HG03280 (cell line): ENCODE measurements at regions not wholly inside any gene's neighbourhood (a gene's known extent, or its start where the extent isn't known, plus 50 kb on each side); places are given as distances from the start of the nearest gene placed in this dataset.
"Not testable (repeated sequence)": the region's sequence is repeated elsewhere in the genome, so short reads cannot be mapped to it uniquely, and the experiment has no call there.

Source experiments
- ATAC-seq: cut with Tn5 transposase; IDR thresholded peaks from one replicate; pipeline ENCODE4 v1.9.1; 2021; ENCODE audit warnings: mild to moderate bottlenecking, moderate library complexity; ENCODE audit not compliant: unreplicated experiment

- not testable (repeated sequence) for ATAC-seq
Measured at GRCh38 chr7:145805496-145805895, 311.1 kb upstream of the CNTNAP2 start.

GRCh38 chr7:145797507-145797906 is 319.1 kb upstream of the CNTNAP2 start:
- no peak for ATAC-seq

DNA sequence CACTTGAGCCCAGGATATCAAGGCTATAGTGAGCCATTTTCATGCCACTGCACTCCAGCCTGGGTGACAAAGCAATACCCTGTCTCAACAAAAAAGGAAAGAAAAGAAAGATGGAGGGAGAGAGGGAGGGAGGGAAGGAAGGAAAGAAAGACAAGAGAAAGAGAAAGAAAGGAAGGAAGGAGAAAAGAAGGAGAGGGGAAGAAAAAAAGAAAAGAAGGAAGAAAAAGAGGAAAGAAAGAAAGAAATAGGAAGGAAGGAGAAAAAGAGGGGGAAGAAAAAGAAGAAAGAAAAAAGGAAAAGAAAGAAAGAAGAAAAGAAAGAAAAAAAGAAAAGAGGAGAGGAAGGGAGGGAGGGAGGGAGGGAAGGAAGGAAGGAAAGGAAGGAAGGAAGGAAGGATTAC is 321.5 kb upstream of the CNTNAP2 start:
- no peak for ATAC-seq

DNA sequence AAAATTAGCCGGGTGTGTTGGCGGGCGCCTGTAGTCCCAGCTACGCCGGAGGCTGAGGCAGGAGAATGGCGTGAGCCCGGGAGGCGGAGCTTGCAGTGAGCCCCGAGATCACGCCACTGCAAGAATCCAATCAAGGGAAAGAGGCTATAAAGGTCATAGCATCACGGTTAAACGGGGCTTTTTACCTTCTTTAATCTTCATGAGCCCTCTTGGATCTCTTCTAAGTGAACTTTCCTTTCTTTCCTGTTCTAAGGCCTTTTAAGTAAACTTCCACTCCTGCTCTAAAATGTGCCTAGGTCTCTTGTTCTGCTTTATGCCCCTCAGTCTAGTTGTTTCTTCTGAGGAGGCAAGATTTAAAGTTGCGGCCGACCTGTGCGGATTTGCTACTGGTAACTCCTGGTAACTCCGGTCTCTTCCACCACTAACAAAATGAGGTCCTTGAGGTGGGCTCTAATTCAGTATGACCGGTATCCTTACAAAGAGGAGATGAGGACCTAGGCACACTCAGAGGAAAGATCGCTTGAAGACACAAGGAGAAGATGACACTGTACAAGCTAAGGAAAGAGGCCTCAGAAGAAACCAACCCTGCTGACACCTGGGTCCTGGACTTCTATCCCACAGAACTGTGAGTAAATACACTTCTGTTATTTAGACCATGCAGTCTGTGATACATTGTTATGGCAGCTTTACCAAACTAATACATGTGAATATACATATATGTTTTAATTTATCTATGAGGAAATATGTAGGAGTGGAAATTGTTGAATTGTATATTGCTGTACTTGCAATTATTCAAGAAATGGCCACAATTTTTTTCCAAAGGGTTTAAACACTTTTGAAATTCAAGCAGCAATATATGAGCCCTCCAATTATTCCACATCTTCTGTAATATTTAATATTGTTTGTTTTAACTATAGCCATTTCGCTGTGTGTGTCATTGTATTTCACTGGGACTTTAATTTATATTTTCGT is 331.5 kb upstream of the CNTNAP2 start:
- no peak for ATAC-seq

GRCh38 chr7:145781388-145781787 is 335.2 kb upstream of the CNTNAP2 start:
- not testable (repeated sequence) for ATAC-seq

- ATAC-seq, result no peak
Measured at GRCh38 chr7:145779140-145779539, 337.5 kb upstream of the CNTNAP2 start.

GRCh38 chr7:145774777-145775176 is 341.8 kb upstream of the CNTNAP2 start:
- no peak for ATAC-seq

DNA sequence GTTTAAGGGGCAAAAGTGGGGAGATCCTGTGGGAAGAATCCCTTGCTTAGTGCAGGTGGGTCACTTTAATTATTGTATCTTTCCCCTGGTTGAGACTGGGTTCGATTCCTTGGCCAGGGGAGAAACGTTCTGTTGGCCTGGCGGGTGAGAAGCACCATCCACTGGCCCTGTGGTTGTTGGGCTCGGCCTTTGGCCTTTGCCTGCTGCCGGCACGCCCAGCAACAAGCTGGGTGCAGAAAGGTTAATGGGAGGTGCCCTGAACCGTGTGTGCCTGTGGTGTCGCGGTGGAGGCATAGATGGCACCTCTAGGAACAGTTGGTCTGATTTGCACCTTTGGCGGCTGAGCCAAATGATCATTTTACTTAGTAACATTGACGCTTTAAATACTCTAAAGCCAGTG is 363.6 kb upstream of the CNTNAP2 start:
- ATAC-seq, result no peak

DNA sequence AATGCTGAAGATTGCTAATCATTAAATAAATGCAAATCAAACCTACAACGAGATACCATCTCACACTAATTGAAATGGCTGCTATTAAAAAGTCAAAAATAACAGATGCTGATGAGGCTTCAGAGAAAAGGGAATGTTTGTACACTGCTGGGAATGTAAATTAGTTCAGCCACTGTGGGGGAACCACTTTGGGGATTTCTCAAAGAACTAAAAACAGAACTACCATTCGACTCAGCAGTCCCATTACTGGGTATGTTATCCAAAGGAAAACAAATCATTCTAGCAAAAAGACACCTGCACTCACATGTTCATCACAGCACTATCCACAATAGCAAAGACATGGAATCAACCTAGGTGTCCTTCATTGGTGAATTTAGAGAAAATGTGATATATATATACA is 379.0 kb upstream of the CNTNAP2 start:
- ATAC-seq, result no peak

- ATAC-seq, result no peak
Measured at GRCh38 chr7:145735061-145735460, 381.5 kb upstream of the CNTNAP2 start.

- no peak for ATAC-seq
Measured at GRCh38 chr7:145732521-145732920, 384.1 kb upstream of the CNTNAP2 start.

DNA sequence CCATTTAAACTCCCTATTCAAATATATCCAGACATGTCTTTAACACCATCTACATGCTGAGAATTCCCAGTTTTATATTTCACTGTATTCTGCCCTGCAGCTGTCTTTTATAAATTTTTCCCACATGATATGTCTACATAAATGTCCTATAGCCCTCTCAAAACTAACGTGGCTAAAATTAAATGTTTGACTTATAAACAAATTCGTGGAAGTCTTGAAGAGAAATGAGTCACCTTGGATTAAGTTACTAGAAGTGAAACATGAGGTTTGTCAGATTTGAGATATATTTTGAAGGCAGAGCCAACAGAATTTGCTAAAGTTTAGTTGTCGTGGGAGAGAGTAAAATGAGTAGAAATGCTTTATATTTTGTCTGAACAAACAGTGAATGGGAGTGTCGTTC is 386.9 kb upstream of the CNTNAP2 start:
- ATAC-seq, result no peak

GRCh38 chr7:145718129-145718528 is 398.5 kb upstream of the CNTNAP2 start:
- no peak for ATAC-seq

DNA sequence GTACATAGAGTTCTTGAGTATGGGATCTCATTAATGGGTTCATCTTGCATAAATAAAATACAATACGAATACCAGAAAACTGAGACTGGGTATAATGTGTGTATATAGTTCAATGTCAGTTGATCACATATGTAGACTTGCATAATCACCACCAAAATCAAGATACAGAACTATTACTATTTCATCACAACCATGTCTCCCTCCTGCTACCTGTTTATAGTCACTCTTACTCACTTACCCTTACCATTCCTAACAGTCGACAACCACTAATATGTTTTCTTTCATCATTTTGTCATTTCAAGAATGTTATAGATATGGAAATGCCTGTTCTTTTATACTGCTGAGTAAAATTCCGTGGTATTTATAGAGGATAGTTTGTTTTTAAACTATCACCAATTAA is 416.1 kb upstream of the CNTNAP2 start:
- no peak for ATAC-seq

GRCh38 chr7:145698526-145699262 is 417.9 kb upstream of the CNTNAP2 start:
- no peak for ATAC-seq

DNA sequence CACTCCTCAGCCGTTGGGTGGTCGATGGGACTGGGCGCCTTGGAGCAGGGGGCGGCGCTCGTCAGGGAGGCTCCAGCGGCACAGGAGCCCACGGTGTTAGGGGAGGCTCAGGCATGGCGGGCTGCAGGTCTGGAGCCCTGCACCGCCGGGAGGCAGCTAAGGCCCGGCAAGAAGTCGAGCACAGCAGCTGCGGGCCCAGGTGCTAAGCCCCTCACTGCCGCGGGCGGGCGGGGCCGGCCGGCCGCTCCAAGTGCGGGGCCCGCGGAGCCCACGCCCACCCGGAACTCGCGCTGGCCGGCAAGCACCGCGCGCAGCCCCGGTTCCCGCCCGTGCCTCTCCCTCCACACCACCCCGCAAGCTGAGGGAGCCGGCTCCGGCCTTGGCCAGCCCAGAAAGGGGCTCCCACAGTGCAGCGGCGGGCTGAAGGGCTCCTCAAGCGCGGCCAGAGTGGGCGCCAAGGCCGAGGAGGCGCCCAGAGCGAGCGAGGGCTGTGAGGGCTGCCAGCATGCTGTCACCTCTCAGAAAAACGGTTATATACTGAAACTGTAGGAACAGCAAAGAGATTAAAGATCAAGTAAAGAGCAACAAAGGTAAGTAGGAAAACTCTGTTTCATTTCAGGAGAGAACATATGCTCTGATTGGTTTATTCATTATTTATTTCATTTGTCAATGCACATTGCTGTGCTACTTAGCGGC is 419.0 kb upstream of the CNTNAP2 start:
- ATAC-seq, result not testable (repeated sequence)

GRCh38 chr7:145696071-145696470 is 420.5 kb upstream of the CNTNAP2 start:
- ATAC-seq, result no peak

GRCh38 chr7:145692237-145692950 is 424.2 kb upstream of the CNTNAP2 start:
- ATAC-seq, result no peak

DNA sequence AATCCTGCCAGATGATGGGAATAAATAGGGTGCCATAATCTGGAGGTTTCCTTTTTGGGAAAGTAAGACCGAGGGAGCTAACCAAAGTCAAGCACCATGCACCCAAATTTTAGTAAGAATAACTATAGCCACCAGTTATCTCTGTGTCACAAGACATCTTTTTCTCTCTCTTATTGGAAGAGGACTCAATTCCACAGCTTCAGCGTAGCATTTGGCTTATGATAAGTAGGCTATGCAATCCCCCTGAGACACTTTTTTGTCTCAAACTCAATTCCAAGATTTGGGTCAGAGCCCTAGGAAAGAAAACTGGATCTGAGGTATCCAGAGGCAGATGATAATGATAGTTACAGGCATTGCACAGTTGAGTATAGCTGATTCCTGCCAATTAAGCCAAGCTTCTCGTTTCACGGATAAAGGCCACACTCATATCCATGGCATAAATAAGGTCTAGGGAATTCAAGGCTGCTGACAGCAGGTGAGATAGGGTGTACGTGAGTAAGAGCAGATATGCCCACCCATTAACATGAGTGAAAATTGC is 425.2 kb upstream of the CNTNAP2 start:
- no peak for ATAC-seq

GRCh38 chr7:145681646-145682045 is 435.0 kb upstream of the CNTNAP2 start:
- no peak for ATAC-seq
